Endothelial cell of umbilical vein (primary cell): ENCODE measurements at regions not wholly inside any gene's neighbourhood (a gene's known extent, or its start where the extent isn't known, plus 50 kb on each side); places are given as distances from the start of the nearest gene placed in this dataset.

ENCODE experiments used
- BruUV-seq: library from RNA; stranded (reverse); fragments of 400-500 nt; replicated peaks from 2 replicates; lab custom pipeline; 2021; lab: Mats Ljungman, UMichigan
- CTCF ChIA-PET: fragments of 300-600, 350-600 bp; sonication (Branson Sonifier 250); formaldehyde crosslinking; loops from one replicate; lab custom pipeline; 2021; ENCODE audit warnings: antibody characterized with exemption, inconsistent platforms; lab: Charles Lee
- POLR2A ChIA-PET: fragments of 300-600, 350-600 bp; sonication (Branson Sonifier 250); formaldehyde crosslinking; loops from one replicate; lab custom pipeline; 2021; ENCODE audit warnings: antibody characterized with exemption, inconsistent platforms; lab: Charles Lee
- DNase-seq: peaks from one replicate; pipeline ENCODE4 v3.0.0-alpha.2; 2011; ENCODE audit warnings: low read depth, low spot score
- FAIRE-seq: peaks from 2 replicates; lab custom pipeline; 2011; peaks lifted over from hg19 to GRCh38; lab: Jason Lieb, UNC
- H2AFZ ChIP-seq: 2 replicates; pipeline ENCODE4 v1.6.0; 2012; ENCODE audit warnings: low read depth, low read length, control low read depth, inconsistent platforms
- H3K27ac ChIP-seq: 2 replicates; pipeline ENCODE4 v1.5.1; 2011; ENCODE audit warnings: low read depth, mild to moderate bottlenecking, control low read depth, low read length, moderate library complexity; ENCODE audit not compliant: insufficient read depth
- H3K27me3 ChIP-seq, 2 experiments: 2 replicates each; pipeline versions ENCODE4 v1.6.0 to v1.6.1; 2011; ENCODE audit warnings: low read length in 2 of 2, mixed read lengths in 1 of 2; ENCODE audit not compliant: control insufficient read depth in 2 of 2, insufficient read depth in 2 of 2
- H3K36me3 ChIP-seq, 2 experiments: 2 replicates in 1 of 2; 3 replicates in 1 of 2; pipeline ENCODE4 v1.5.1; 2011; ENCODE audit warnings: low read length in 2 of 2, mild to moderate bottlenecking in 1 of 2, moderate library complexity in 1 of 2; ENCODE audit not compliant: control insufficient read depth in 2 of 2, insufficient read depth in 2 of 2; ENCODE audit errors: extremely low read depth in 1 of 2
- H3K4me1 ChIP-seq: 3 replicates; pipeline ENCODE4 v1.5.1; 2011; ENCODE audit warnings: mild to moderate bottlenecking, low read length; ENCODE audit not compliant: control insufficient read depth, insufficient read depth; ENCODE audit errors: extremely low read depth
- H3K4me2 ChIP-seq: 2 replicates; pipeline ENCODE4 v1.6.1; 2011; ENCODE audit warnings: low read length, control low read depth, mixed read lengths; ENCODE audit not compliant: insufficient read depth
- H3K4me3 ChIP-seq, 3 experiments: fragments of 200-600 bp in 1 of 3; sonication (generic), shearing (Covaris generic) in 1 of 3; replicated peaks in 1 of 3; 2 replicates each; pipeline ENCODE4 v1.5.1; 2011 to 2016; ENCODE audit warnings: control low read depth in 3 of 3, low read length in 3 of 3, mild to moderate bottlenecking in 2 of 3, inconsistent platforms in 1 of 3, low read depth in 1 of 3, moderate library complexity in 1 of 3; ENCODE audit not compliant: insufficient read depth in 1 of 3
- H3K79me2 ChIP-seq: 2 replicates; pipeline ENCODE4 v1.6.0; 2012; ENCODE audit warnings: low read length, inconsistent platforms; ENCODE audit not compliant: control insufficient read depth, insufficient read depth
- H3K9ac ChIP-seq: replicated peaks from 2 replicates; pipeline ENCODE3; 2011; ENCODE audit warnings: low read length, control low read depth; ENCODE audit not compliant: insufficient read depth; ENCODE audit errors: extremely low read depth
- H3K9me1 ChIP-seq: replicated peaks from 3 replicates; pipeline ENCODE4 v1.6.0; 2011; ENCODE audit warnings: mild to moderate bottlenecking, low read length; ENCODE audit not compliant: control insufficient read depth, insufficient read depth; ENCODE audit errors: extremely low read depth
- H3K9me3 ChIP-seq: replicated peaks from 2 replicates; pipeline ENCODE4 v1.5.1; 2012; ENCODE audit warnings: low read length, inconsistent platforms; ENCODE audit not compliant: control insufficient read depth, insufficient read depth
- H4K20me1 ChIP-seq: replicated peaks from 2 replicates; pipeline ENCODE3; 2011; ENCODE audit warnings: mild to moderate bottlenecking, low read length; ENCODE audit not compliant: control insufficient read depth, insufficient read depth; ENCODE audit errors: extremely low read depth
- EZH2 ChIP-seq: IDR thresholded peaks from 2 replicates; pipeline ENCODE4 v1.6.1; 2012; ENCODE audit warnings: borderline replicate concordance, low read depth, mild to moderate bottlenecking, moderate library complexity, low read length, inconsistent platforms; ENCODE audit not compliant: severe bottlenecking
- FOS ChIP-seq: IDR thresholded peaks from 2 replicates; pipeline ENCODE4 v1.6.1; 2011; ENCODE audit warnings: mild to moderate bottlenecking, low read length, moderate library complexity, borderline replicate concordance; ENCODE audit not compliant: insufficient read depth
- GATA2 ChIP-seq: IDR thresholded peaks from 2 replicates; pipeline ENCODE4 v1.7.0; 2011; ENCODE audit warnings: low read depth, mild to moderate bottlenecking, moderate library complexity, mixed read lengths, low read length; ENCODE audit not compliant: insufficient read length, insufficient read depth
- JUN ChIP-seq: IDR thresholded peaks from 2 replicates; pipeline ENCODE4 v1.6.1; 2011; ENCODE audit warnings: borderline replicate concordance, low read depth; ENCODE audit not compliant: insufficient read length, insufficient read depth
- MAX ChIP-seq: IDR thresholded peaks from 2 replicates; pipeline ENCODE4 v1.6.1; 2011; ENCODE audit not compliant: insufficient read depth, insufficient read length
- MYC ChIP-seq: IDR thresholded peaks from one replicate; pipeline ENCODE4 v1.6.1; 2011; ENCODE audit warnings: mild to moderate bottlenecking, low read depth, low read length
- POLR2A ChIP-seq: IDR thresholded peaks from 2 replicates; pipeline ENCODE4 v1.6.1; 2012; ENCODE audit warnings: low read depth, mild to moderate bottlenecking, control low read depth, low read length
- POLR2AphosphoS5 ChIP-seq: IDR thresholded peaks from 2 replicates; pipeline ENCODE4 v1.6.1; 2012; ENCODE audit warnings: low read depth, mild to moderate bottlenecking, control low read depth, low read length, moderate library complexity; ENCODE audit not compliant: insufficient read depth
- dilution Hi-C: fragments of 300-500 bp; cut with MboI; formaldehyde crosslinking; loops from one replicate; pipeline ENCODE4 v1.15.0; 2019; ENCODE audit warnings: low sequenced_read_pairs; ENCODE audit not compliant: extremely low pct_ligation_motif_present
- intact Hi-C: fragments of 100-400 bp; cut with micrococcal nuclease; formaldehyde crosslinking; loops from one replicate; pipeline ENCODE4 v1.10.0; 2022
- TF ChIP-seq, protein P1 (sequence below), 2 donors: IDR thresholded peaks; 1 replicate in 1 of 2; 2 replicates in 1 of 2; pipeline ENCODE4 v1.5.1; 2011; ENCODE audit warnings: low read length in 2 of 2, mild to moderate bottlenecking in 2 of 2, moderate library complexity in 2 of 2, control low read depth in 1 of 2, inconsistent platforms in 1 of 2, low read depth in 1 of 2; ENCODE audit not compliant: insufficient read depth in 1 of 2; ENCODE audit errors: extremely low read depth in 1 of 2

DNA sequence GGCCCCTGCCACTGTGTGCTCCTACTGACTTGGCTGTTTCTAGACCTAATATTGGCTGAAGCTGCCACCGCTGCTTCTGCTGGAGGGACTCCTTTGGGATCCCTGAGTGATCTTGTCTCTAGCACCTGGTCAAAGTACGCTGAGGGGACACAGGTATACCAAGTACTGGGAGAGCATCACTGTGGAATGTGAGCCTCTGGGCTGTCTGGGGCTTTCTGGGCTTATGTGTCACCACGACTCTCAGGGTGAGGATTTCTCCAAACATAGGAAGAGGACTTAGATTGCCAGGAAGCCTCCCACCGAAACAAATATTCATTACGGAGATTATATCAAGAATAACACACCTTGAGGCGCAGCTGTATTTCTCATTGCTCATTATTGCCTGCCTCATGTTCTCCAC lies 435.8 kb downstream of the HS3ST3B1 start:
- FAIRE-seq: no peak
- dilution Hi-C loops: no loop called here
- Histone ChIP-seq H3K9me3 (no peaks in the 10 kb centered on the region), H2AFZ (no peak overlapping the region), H3K9ac (no peak overlapping the region), H4K20me1 (no peaks in the 10 kb centered on the region), H3K9me1 (no peaks in the 10 kb centered on the region), H3K4me2 (no peak overlapping the region), H3K4me1 (no peaks in the 10 kb centered on the region), H3K27me3 (no peaks in the 10 kb centered on the region), H3K4me3 (no peak overlapping the region), H3K36me3 (no peaks in the 10 kb centered on the region), H3K79me2 (no peaks in the 10 kb centered on the region), H3K27ac (no peak overlapping the region)
- POLR2A ChIA-PET: no interaction called here
- BruUV-seq: no TSS peak
- TF ChIP-seq JUN (no peak), EZH2 (no peak), POLR2A (no peak), POLR2AphosphoS5 (no peak), GATA2 (no peak), FOS (no peak), MAX (no peak), MYC (no peak)
- TF ChIP-seq, protein P1, sequence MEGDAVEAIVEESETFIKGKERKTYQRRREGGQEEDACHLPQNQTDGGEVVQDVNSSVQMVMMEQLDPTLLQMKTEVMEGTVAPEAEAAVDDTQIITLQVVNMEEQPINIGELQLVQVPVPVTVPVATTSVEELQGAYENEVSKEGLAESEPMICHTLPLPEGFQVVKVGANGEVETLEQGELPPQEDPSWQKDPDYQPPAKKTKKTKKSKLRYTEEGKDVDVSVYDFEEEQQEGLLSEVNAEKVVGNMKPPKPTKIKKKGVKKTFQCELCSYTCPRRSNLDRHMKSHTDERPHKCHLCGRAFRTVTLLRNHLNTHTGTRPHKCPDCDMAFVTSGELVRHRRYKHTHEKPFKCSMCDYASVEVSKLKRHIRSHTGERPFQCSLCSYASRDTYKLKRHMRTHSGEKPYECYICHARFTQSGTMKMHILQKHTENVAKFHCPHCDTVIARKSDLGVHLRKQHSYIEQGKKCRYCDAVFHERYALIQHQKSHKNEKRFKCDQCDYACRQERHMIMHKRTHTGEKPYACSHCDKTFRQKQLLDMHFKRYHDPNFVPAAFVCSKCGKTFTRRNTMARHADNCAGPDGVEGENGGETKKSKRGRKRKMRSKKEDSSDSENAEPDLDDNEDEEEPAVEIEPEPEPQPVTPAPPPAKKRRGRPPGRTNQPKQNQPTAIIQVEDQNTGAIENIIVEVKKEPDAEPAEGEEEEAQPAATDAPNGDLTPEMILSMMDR (IDR thresholded peaks at IDR 0.05; ENCODE audit: extremely low read depth in 1 of 2, insufficient read depth in 1 of 2, low read depth in 1 of 2, low read length in 2 of 2): no peak
- CTCF ChIA-PET: no interaction called here
- no peak for DNase-seq
- intact Hi-C loops: no loop called here
